SK-N-SH (cell line): ENCODE measurements at regions not wholly inside any gene's neighbourhood (a gene's known extent, or its start where the extent isn't known, plus 50 kb on each side); places are given as distances from the start of the nearest gene placed in this dataset.

Experiments
- CTCF ChIP-seq: fragments of 200-600 bp; sonication (generic); IDR thresholded peaks from 2 replicates; pipeline ENCODE4 v1.6.1; 2017; ENCODE audit warnings: antibody characterized with exemption, mild to moderate bottlenecking, moderate library complexity
- EP300 ChIP-seq, 2 experiments: IDR thresholded peaks; 2 replicates each; pipeline versions ENCODE4 v1.4.0 to v1.6.1; 2012; ENCODE audit warnings: borderline replicate concordance in 1 of 2, low read depth in 1 of 2, low read length in 1 of 2
- EZH2phosphoT487 ChIP-seq: fragments of 200-600 bp; sonication (generic); IDR thresholded peaks from 2 replicates; pipeline ENCODE4 v1.6.1; 2017; ENCODE audit warnings: low read depth, mixed run types, mild to moderate bottlenecking, antibody characterized with exemption, moderate library complexity, borderline replicate concordance
- FOSL2 ChIP-seq: IDR thresholded peaks from 2 replicates; pipeline ENCODE4 v1.4.0; 2012; ENCODE audit warnings: low read depth, mild to moderate bottlenecking, moderate library complexity, borderline replicate concordance
- JUND ChIP-seq: IDR thresholded peaks from 2 replicates; pipeline ENCODE4 v1.4.0; 2012
- POLR2AphosphoS5 ChIP-seq: IDR thresholded peaks from 2 replicates; pipeline ENCODE4 v1.6.1; 2012; ENCODE audit warnings: low read depth, low read length

DNA sequence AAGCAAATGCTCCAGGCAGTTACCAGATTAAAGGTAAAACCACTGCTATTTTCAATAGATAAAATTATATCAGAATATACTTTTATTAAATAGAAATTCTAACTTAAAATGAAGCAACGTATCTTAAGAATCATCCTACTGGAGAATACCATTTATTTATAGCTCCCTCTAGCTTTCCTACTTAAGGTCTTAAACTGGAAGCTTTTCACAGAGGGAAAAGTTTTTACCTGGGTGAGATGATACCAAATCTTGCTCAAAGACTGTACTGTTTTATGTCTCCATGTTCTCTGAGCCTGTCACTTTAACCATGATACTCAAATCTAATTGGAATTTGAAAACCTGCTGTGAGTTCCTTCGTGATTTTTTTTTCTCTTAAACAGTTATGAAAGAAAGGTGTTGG is 291.8 kb downstream of the AASDHPPT start:
- TF ChIP-seq CTCF (peak; percentile 18), EP300 (IDR thresholded peaks at IDR 0.05; ENCODE audit: borderline replicate concordance in 1 of 2, low read depth in 1 of 2, low read length in 1 of 2) (no peak), JUND (no peak), FOSL2 (no peak), EZH2phosphoT487 (no peak), POLR2AphosphoS5 (no peak)
